ENCODE measurements at regions not wholly inside any gene's neighbourhood (a gene's known extent, or its start where the extent isn't known, plus 50 kb on each side); places are given as distances from the start of the nearest gene placed in this dataset.

GRCh38 chr21:43294194-43294902, 125.5 kb downstream of the CRYAA start:
- no peaks in the 10 kb centered on the region for H3K4me1 ChIP-seq (ENCODE audit: insufficient read depth)
- DNase-seq (ENCODE audit: extremely low spot score), result no peak
- H3K27ac ChIP-seq (ENCODE audit: low read depth), result no peak overlapping the region
- WGBS, result 44% methylated on average over 14 of the region's 14 CpGs
- H3K36me3 ChIP-seq (ENCODE audit: insufficient read depth), result no peaks in the 10 kb centered on the region
- H3K4me3 ChIP-seq (ENCODE audit: low read depth, low read length), result no peak overlapping the region

- Histone ChIP-seq H3K27ac (ENCODE audit: low read depth) (no peak overlapping the region), H3K4me1 (ENCODE audit: insufficient read depth) (no peaks in the 10 kb centered on the region), H3K4me3 (ENCODE audit: low read depth, low read length) (no peak overlapping the region), H3K36me3 (ENCODE audit: insufficient read depth) (no peaks in the 10 kb centered on the region)
- 81% methylated on average over 2 of the region's 2 CpGs for WGBS
- DNase-seq (ENCODE audit: extremely low spot score), result no peak
Observed at GRCh38 chr21:43292866-43293142, 124.0 kb downstream of the CRYAA start.

- WGBS, result 88% methylated on average over 23 of the region's 23 CpGs
- H3K27ac ChIP-seq (ENCODE audit: low read depth), result no peak overlapping the region
- no peak for DNase-seq (ENCODE audit: extremely low spot score)
- H3K36me3 ChIP-seq (ENCODE audit: insufficient read depth), result no peaks in the 10 kb centered on the region
- H3K4me1 ChIP-seq (ENCODE audit: insufficient read depth), result no peaks in the 10 kb centered on the region
- no peak overlapping the region for H3K4me3 ChIP-seq (ENCODE audit: low read depth, low read length)
Observed at GRCh38 chr21:43292041-43292865, 123.4 kb downstream of the CRYAA start.

- no peaks in the 10 kb centered on the region for H3K4me1 ChIP-seq (ENCODE audit: insufficient read depth)
- no peak overlapping the region for H3K27ac ChIP-seq (ENCODE audit: low read depth)
- DNase-seq (ENCODE audit: extremely low spot score), result no peak
- H3K4me3 ChIP-seq (ENCODE audit: low read depth, low read length), result no peak overlapping the region
- no peaks in the 10 kb centered on the region for H3K36me3 ChIP-seq (ENCODE audit: insufficient read depth)
- WGBS, result 80% methylated on average over 14 of the region's 14 CpGs
Observed at GRCh38 chr21:43291347-43291950, 122.6 kb downstream of the CRYAA start.

GRCh38 chr21:43290421-43291346, 121.9 kb downstream of the CRYAA start:
- DNase-seq (ENCODE audit: extremely low spot score), result no peak
- WGBS, result 66% methylated on average over 36 of the region's 36 CpGs

GRCh38 chr21:43289966-43290365, 121.2 kb downstream of the CRYAA start:
- Histone ChIP-seq H3K4me3 (ENCODE audit: low read depth, low read length) (no peak overlapping the region), H3K36me3 (ENCODE audit: insufficient read depth) (no peaks in the 10 kb centered on the region), H3K27ac (ENCODE audit: low read depth) (no peak overlapping the region), H3K4me1 (ENCODE audit: insufficient read depth) (no peaks in the 10 kb centered on the region)
- no peak for DNase-seq (ENCODE audit: extremely low spot score)
- 81% methylated on average over 6 of the region's 6 CpGs for WGBS

More at GRCh38 chr21:43290421-43291346, 121.9 kb downstream of the CRYAA start:
- Histone ChIP-seq H3K36me3 (ENCODE audit: insufficient read depth) (no peaks in the 10 kb centered on the region), H3K4me1 (ENCODE audit: insufficient read depth) (no peaks in the 10 kb centered on the region), H3K4me3 (ENCODE audit: low read depth, low read length) (no peak overlapping the region), H3K27ac (ENCODE audit: low read depth) (no peak overlapping the region)

- H3K36me3 ChIP-seq (ENCODE audit: insufficient read depth), result no peaks in the 10 kb centered on the region
- no peaks in the 10 kb centered on the region for H3K4me1 ChIP-seq (ENCODE audit: insufficient read depth)
- no peak overlapping the region for H3K27ac ChIP-seq (ENCODE audit: low read depth)
- no peak overlapping the region for H3K4me3 ChIP-seq (ENCODE audit: low read depth, low read length)
- WGBS, result 93% methylated on average over 2 of the region's 2 CpGs
- no peak for DNase-seq (ENCODE audit: extremely low spot score)
Observed at GRCh38 chr21:43289442-43289841, 120.6 kb downstream of the CRYAA start.

GRCh38 chr21:43287795-43288755, 119.3 kb downstream of the CRYAA start:
- Histone ChIP-seq H3K4me1 (ENCODE audit: insufficient read depth) (no peaks in the 10 kb centered on the region), H3K27ac (ENCODE audit: low read depth) (peak overlapping the region; percentile 55), H3K36me3 (ENCODE audit: insufficient read depth) (no peaks in the 10 kb centered on the region), H3K4me3 (ENCODE audit: low read depth, low read length) (no peak overlapping the region)
- DNase-seq (ENCODE audit: extremely low spot score), result no peak
- 73% methylated on average over 22 of the region's 22 CpGs for WGBS

GRCh38 chr21:43287111-43287760, 118.4 kb downstream of the CRYAA start:
- Histone ChIP-seq H3K4me3 (ENCODE audit: low read depth, low read length) (no peak overlapping the region), H3K36me3 (ENCODE audit: insufficient read depth) (no peaks in the 10 kb centered on the region), H3K27ac (ENCODE audit: low read depth) (peak overlapping the region; percentile 38), H3K4me1 (ENCODE audit: insufficient read depth) (no peaks in the 10 kb centered on the region)
- 78% methylated on average over 19 of the region's 19 CpGs for WGBS
- no peak for DNase-seq (ENCODE audit: extremely low spot score)

- WGBS, result 79% methylated on average over 5 of the region's 5 CpGs
- DNase-seq (ENCODE audit: extremely low spot score), result no peak
- H3K4me3 ChIP-seq (ENCODE audit: low read depth, low read length), result no peak overlapping the region
Observed at GRCh38 chr21:43286196-43286595, 117.4 kb downstream of the CRYAA start.

GRCh38 chr21:43284700-43285099, 115.9 kb downstream of the CRYAA start:
- no peak overlapping the region for H3K27ac ChIP-seq (ENCODE audit: low read depth)
- H3K4me1 ChIP-seq (ENCODE audit: insufficient read depth), result no peaks in the 10 kb centered on the region
- no peak for DNase-seq (ENCODE audit: extremely low spot score)
- no peaks in the 10 kb centered on the region for H3K36me3 ChIP-seq (ENCODE audit: insufficient read depth)
- H3K4me3 ChIP-seq (ENCODE audit: low read depth, low read length), result no peak overlapping the region
- 96% methylated on average over 3 of the region's 3 CpGs for WGBS

More at GRCh38 chr21:43286196-43286595, 117.4 kb downstream of the CRYAA start:
- no peaks in the 10 kb centered on the region for H3K36me3 ChIP-seq (ENCODE audit: insufficient read depth)
- H3K4me1 ChIP-seq (ENCODE audit: insufficient read depth), result no peaks in the 10 kb centered on the region
- no peak overlapping the region for H3K27ac ChIP-seq (ENCODE audit: low read depth)

- no peak overlapping the region for H3K27ac ChIP-seq (ENCODE audit: low read depth)
- DNase-seq (ENCODE audit: extremely low spot score), result no peak
- no peaks in the 10 kb centered on the region for H3K4me1 ChIP-seq (ENCODE audit: insufficient read depth)
- H3K4me3 ChIP-seq (ENCODE audit: low read depth, low read length), result no peak overlapping the region
- no peaks in the 10 kb centered on the region for H3K36me3 ChIP-seq (ENCODE audit: insufficient read depth)
- WGBS, result 95% methylated on average over 1 of the region's 1 CpG
Observed at GRCh38 chr21:43284238-43284637, 115.4 kb downstream of the CRYAA start.
